HL-60 (cell line): ENCODE measurements at regions not wholly inside any gene's neighbourhood (a gene's known extent, or its start where the extent isn't known, plus 50 kb on each side); places are given as distances from the start of the nearest gene placed in this dataset.

Source experiments
- POLR2AphosphoS5 ChIP-seq: IDR thresholded peaks from 2 replicates; pipeline ENCODE4 v1.6.1; 2012; ENCODE audit warnings: low read depth
- TF ChIP-seq, protein P1 (sequence below): IDR thresholded peaks from one replicate; pipeline ENCODE4 v1.5.1; 2011; ENCODE audit warnings: low read length, control low read depth, inconsistent platforms; ENCODE audit not compliant: insufficient read depth
- TF ChIP-seq, protein P2 (sequence below): IDR thresholded peaks from 2 replicates; pipeline ENCODE4 v1.6.1; 2012; ENCODE audit warnings: low read depth; ENCODE audit not compliant: insufficient replicate concordance

DNA sequence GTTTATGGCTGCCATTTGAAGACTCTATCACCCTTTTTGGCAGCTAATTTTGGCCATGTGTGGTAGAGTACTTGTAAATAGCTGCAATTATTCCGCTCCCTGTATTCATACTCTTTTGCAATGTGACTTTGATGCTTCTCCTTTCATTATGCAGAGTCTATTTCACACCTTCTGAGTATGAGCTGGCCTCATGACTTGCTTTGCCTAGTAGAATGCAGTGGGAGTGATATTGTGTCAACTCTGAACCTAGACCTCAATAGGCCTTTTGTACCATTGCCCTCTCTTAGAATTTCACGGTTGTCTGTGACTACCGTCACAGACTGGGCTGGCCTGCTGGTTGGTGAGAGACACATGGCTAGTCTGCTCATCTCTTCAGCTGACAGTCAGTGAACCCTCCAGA lies 118.8 kb downstream of the DDIT4L start:
- TF ChIP-seq, protein P1, sequence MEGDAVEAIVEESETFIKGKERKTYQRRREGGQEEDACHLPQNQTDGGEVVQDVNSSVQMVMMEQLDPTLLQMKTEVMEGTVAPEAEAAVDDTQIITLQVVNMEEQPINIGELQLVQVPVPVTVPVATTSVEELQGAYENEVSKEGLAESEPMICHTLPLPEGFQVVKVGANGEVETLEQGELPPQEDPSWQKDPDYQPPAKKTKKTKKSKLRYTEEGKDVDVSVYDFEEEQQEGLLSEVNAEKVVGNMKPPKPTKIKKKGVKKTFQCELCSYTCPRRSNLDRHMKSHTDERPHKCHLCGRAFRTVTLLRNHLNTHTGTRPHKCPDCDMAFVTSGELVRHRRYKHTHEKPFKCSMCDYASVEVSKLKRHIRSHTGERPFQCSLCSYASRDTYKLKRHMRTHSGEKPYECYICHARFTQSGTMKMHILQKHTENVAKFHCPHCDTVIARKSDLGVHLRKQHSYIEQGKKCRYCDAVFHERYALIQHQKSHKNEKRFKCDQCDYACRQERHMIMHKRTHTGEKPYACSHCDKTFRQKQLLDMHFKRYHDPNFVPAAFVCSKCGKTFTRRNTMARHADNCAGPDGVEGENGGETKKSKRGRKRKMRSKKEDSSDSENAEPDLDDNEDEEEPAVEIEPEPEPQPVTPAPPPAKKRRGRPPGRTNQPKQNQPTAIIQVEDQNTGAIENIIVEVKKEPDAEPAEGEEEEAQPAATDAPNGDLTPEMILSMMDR: no peak
- TF ChIP-seq, protein P2, sequence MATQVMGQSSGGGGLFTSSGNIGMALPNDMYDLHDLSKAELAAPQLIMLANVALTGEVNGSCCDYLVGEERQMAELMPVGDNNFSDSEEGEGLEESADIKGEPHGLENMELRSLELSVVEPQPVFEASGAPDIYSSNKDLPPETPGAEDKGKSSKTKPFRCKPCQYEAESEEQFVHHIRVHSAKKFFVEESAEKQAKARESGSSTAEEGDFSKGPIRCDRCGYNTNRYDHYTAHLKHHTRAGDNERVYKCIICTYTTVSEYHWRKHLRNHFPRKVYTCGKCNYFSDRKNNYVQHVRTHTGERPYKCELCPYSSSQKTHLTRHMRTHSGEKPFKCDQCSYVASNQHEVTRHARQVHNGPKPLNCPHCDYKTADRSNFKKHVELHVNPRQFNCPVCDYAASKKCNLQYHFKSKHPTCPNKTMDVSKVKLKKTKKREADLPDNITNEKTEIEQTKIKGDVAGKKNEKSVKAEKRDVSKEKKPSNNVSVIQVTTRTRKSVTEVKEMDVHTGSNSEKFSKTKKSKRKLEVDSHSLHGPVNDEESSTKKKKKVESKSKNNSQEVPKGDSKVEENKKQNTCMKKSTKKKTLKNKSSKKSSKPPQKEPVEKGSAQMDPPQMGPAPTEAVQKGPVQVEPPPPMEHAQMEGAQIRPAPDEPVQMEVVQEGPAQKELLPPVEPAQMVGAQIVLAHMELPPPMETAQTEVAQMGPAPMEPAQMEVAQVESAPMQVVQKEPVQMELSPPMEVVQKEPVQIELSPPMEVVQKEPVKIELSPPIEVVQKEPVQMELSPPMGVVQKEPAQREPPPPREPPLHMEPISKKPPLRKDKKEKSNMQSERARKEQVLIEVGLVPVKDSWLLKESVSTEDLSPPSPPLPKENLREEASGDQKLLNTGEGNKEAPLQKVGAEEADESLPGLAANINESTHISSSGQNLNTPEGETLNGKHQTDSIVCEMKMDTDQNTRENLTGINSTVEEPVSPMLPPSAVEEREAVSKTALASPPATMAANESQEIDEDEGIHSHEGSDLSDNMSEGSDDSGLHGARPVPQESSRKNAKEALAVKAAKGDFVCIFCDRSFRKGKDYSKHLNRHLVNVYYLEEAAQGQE: no peak
- no peak for TF ChIP-seq POLR2AphosphoS5
